ENCODE measurements at regions not wholly inside any gene's neighbourhood (a gene's known extent, or its start where the extent isn't known, plus 50 kb on each side); places are given as distances from the start of the nearest gene placed in this dataset.

DNA sequence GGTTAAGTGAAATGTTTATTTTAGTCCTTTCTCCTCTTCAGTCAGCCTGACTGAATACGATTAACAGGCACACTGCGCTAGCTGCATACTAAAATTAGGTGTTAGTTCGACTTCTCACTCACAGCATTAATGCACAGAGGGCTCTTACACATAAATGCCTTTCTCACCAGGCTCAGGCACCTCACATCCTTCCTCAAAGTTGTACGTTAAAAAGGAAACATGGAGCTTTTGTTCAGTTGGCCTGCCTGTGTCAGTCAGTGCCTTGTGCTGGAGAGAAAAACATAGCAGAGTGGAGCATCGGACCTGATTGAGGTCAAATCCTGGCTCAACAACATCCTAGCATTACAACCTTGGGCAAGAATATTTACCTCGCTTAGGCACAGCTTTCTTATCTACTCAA is 236.0 kb upstream of the ZNF462 start:
- Histone ChIP-seq H3K9ac (replicated peaks; ENCODE audit: extremely low read depth, insufficient read depth, low read length) (no peak overlapping the region), H3K4me3 (replicated peaks in 1 of 3; ENCODE audit: insufficient read depth in 1 of 3, low read depth in 1 of 3, low read length in 3 of 3) (no peak overlapping the region), H3K9me3 (replicated peaks; ENCODE audit: control insufficient read depth, insufficient read depth, low read length) (no peaks in the 10 kb centered on the region), H3K27me3 (ENCODE audit: control insufficient read depth in 2 of 2, insufficient read depth in 2 of 2, low read length in 2 of 2) (no peaks in the 10 kb centered on the region), H3K9me1 (replicated peaks; ENCODE audit: control insufficient read depth, extremely low read depth, insufficient read depth, low read length) (no peaks in the 10 kb centered on the region), H3K27ac (ENCODE audit: insufficient read depth, low read depth, low read length) (no peak overlapping the region), H3K4me2 (ENCODE audit: insufficient read depth, low read length) (no peak overlapping the region), H3K36me3 (ENCODE audit: control insufficient read depth in 2 of 2, extremely low read depth in 1 of 2, insufficient read depth in 2 of 2, low read length in 2 of 2) (no peaks in the 10 kb centered on the region), H3K79me2 (ENCODE audit: control insufficient read depth, insufficient read depth, low read length) (no peaks in the 10 kb centered on the region), H4K20me1 (replicated peaks; ENCODE audit: control insufficient read depth, extremely low read depth, insufficient read depth, low read length) (no peaks in the 10 kb centered on the region), H3K4me1 (ENCODE audit: control insufficient read depth, extremely low read depth, insufficient read depth, low read length) (no peaks in the 10 kb centered on the region), H2AFZ (ENCODE audit: low read depth, low read length) (no peak overlapping the region)
- intact Hi-C loops (cut with micrococcal nuclease), result no loop called here
- ChIA-PET POLR2A (no interaction called here), CTCF (no interaction called here)
- no peak for DNase-seq (ENCODE audit: low read depth, low spot score)
- dilution Hi-C loops (cut with MboI; ENCODE audit: extremely low pct_ligation_motif_present, low sequenced_read_pairs), result no loop called here
- BruUV-seq (replicated peaks), result no TSS peak
- no peak for FAIRE-seq
- TF ChIP-seq, protein P1, sequence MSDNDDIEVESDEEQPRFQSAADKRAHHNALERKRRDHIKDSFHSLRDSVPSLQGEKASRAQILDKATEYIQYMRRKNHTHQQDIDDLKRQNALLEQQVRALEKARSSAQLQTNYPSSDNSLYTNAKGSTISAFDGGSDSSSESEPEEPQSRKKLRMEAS (IDR thresholded peaks at IDR 0.05; ENCODE audit: insufficient read depth, insufficient read length), result no peak
- TF ChIP-seq MYC (IDR thresholded peaks at IDR 0.05; ENCODE audit: low read depth, low read length) (no peak), POLR2A (IDR thresholded peaks at IDR 0.05; ENCODE audit: low read depth, low read length) (no peak), FOS (IDR thresholded peaks at IDR 0.05; ENCODE audit: borderline replicate concordance, insufficient read depth, low read length) (no peak), POLR2AphosphoS5 (IDR thresholded peaks at IDR 0.05; ENCODE audit: insufficient read depth, low read depth, low read length) (no peak), EZH2 (IDR thresholded peaks at IDR 0.05; ENCODE audit: borderline replicate concordance, low read depth, low read length, severe bottlenecking) (no peak), GATA2 (IDR thresholded peaks at IDR 0.05; ENCODE audit: insufficient read depth, insufficient read length, low read depth, low read length) (no peak), JUN (IDR thresholded peaks at IDR 0.05; ENCODE audit: borderline replicate concordance, insufficient read depth, insufficient read length, low read depth) (no peak), CTCF (IDR thresholded peaks at IDR 0.05; ENCODE audit: extremely low read depth in 1 of 2, insufficient read depth in 1 of 2, low read depth in 1 of 2, low read length in 2 of 2) (no peak)
